Right lobe of liver (tissue), 4 donors: ENCODE measurements at regions not wholly inside any gene's neighbourhood (a gene's known extent, or its start where the extent isn't known, plus 50 kb on each side); places are given as distances from the start of the nearest gene placed in this dataset.

Experiments used
- POLR2A ChIP-seq: fragments of 450-650 bp; IDR thresholded peaks from one replicate; pipeline ENCODE4 v1.6.1; 2017; ENCODE audit warnings: antibody characterized with exemption, mild to moderate bottlenecking
- TF ChIP-seq, protein P1 (sequence below), 4 donors: fragments of 200-600 bp in 3 of 4; fragments of 450-650 bp in 1 of 4; IDR thresholded peaks; one replicate each; pipeline versions ENCODE4 v1.5.1 to v1.8.0; 2016 to 2022; ENCODE audit warnings: antibody characterized with exemption in 4 of 4, mild to moderate bottlenecking in 2 of 4
- donor health status: DM: no; HTN: no; CAD: no.
- donor health status: DM: no; HTN: no; CAD: no.
- donor health status: DM: no; HTN: yes; CAD: no.

DNA sequence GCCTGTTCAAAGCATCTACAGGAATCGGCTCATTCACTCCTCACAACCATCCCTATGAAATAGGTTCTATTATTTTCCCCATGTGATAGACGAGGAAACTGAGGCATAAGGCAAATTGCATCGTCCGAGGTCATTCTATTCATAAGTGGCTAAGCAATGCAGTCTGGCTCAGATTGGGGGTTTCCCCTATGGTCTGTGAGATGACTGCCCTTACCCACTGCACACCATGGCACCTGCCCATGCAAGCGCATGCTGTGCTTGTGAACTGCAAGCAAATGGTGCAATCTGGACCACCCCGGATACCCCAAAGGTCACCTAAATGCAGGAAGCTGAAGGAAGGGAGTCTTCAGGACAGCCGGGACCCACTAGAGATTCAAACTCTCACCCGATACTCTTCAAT, 123.4 kb upstream of the SOD1 start:
- no peak for TF ChIP-seq POLR2A
- TF ChIP-seq, protein P1, sequence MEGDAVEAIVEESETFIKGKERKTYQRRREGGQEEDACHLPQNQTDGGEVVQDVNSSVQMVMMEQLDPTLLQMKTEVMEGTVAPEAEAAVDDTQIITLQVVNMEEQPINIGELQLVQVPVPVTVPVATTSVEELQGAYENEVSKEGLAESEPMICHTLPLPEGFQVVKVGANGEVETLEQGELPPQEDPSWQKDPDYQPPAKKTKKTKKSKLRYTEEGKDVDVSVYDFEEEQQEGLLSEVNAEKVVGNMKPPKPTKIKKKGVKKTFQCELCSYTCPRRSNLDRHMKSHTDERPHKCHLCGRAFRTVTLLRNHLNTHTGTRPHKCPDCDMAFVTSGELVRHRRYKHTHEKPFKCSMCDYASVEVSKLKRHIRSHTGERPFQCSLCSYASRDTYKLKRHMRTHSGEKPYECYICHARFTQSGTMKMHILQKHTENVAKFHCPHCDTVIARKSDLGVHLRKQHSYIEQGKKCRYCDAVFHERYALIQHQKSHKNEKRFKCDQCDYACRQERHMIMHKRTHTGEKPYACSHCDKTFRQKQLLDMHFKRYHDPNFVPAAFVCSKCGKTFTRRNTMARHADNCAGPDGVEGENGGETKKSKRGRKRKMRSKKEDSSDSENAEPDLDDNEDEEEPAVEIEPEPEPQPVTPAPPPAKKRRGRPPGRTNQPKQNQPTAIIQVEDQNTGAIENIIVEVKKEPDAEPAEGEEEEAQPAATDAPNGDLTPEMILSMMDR (IDR thresholded peaks at IDR 0.05) = no peak
